H1 (cell line): ENCODE measurements at regions not wholly inside any gene's neighbourhood (a gene's known extent, or its start where the extent isn't known, plus 50 kb on each side); places are given as distances from the start of the nearest gene placed in this dataset.
"Not testable (repeated sequence)": the region's sequence is repeated elsewhere in the genome, so short reads cannot be mapped to it uniquely, and the experiment has no call there.

Source experiments
- CTCF ChIA-PET: fragments of 300-600 bp; sonication (Branson Sonifier 250); formaldehyde crosslinking; loops from one replicate; lab custom pipeline; 2021; ENCODE audit not compliant: partially characterized antibody; lab: Charles Lee
- POLR2A ChIA-PET: fragments of 300-600 bp; sonication (Branson Sonifier 250); formaldehyde crosslinking; loops from one replicate; lab custom pipeline; 2021; ENCODE audit warnings: inconsistent platforms; ENCODE audit not compliant: partially characterized antibody; lab: Charles Lee
- DNase-seq, 2 experiments: peaks; one replicate each; pipeline versions ENCODE4 v3.0.0 to v3.0.0-alpha.2; 2010 to 2022; ENCODE audit warnings: low spot score in 2 of 2, low read depth in 1 of 2, mixed read lengths in 1 of 2
- FAIRE-seq: peaks from 2 replicates; lab custom pipeline; 2011; peaks lifted over from hg19 to GRCh38; lab: Jason Lieb, UNC
- H2AFZ ChIP-seq: 2 replicates; pipeline ENCODE4 v1.8.1; 2012; ENCODE audit warnings: low read length, inconsistent platforms
- H2AK5ac ChIP-seq: 2 replicates; pipeline ENCODE4 v1.6.1; 2013; ENCODE audit warnings: low read depth, low read length
- H2BK120ac ChIP-seq: replicated peaks from 2 replicates; pipeline ENCODE3; 2013; ENCODE audit warnings: low read depth, low read length, inconsistent platforms
- H2BK12ac ChIP-seq: 2 replicates; pipeline ENCODE4 v1.6.1; 2013; ENCODE audit warnings: low read depth, low read length
- H2BK15ac ChIP-seq: 2 replicates; pipeline ENCODE4 v1.6.1; 2013; ENCODE audit warnings: low read length
- H2BK20ac ChIP-seq: 2 replicates; pipeline ENCODE4 v1.6.1; 2013; ENCODE audit warnings: low read length
- H2BK5ac ChIP-seq: 2 replicates; pipeline ENCODE4 v1.6.1; 2013; ENCODE audit warnings: low read depth, low read length
- H3K14ac ChIP-seq: 2 replicates; pipeline ENCODE4 v1.6.1; 2013; ENCODE audit warnings: inconsistent platforms; ENCODE audit not compliant: insufficient read length
- H3K18ac ChIP-seq: 2 replicates; pipeline ENCODE4 v1.6.1; 2013; ENCODE audit warnings: low read length; ENCODE audit errors: extremely low read depth
- H3K23ac ChIP-seq: 2 replicates; pipeline ENCODE4 v1.6.1; 2013; ENCODE audit warnings: inconsistent platforms; ENCODE audit not compliant: insufficient read length
- H3K23me2 ChIP-seq: 2 replicates; pipeline ENCODE4 v1.6.1; 2013; ENCODE audit warnings: low read depth, low read length
- H3K27ac ChIP-seq: 2 replicates; pipeline ENCODE4 v1.6.1; 2011; ENCODE audit warnings: low read depth, low read length, inconsistent platforms
- H3K27me3 ChIP-seq, 4 experiments: replicated peaks in 1 of 4; 1 replicate in 1 of 4; 2 replicates in 3 of 4; pipeline versions ENCODE4 v1.6.1 to v1.8.1; 2011 to 2013; ENCODE audit warnings: low read length in 3 of 4, mild to moderate bottlenecking in 3 of 4, inconsistent platforms in 2 of 4, mixed read lengths in 2 of 4, moderate library complexity in 1 of 4; ENCODE audit not compliant: control insufficient read depth in 3 of 4, insufficient read depth in 3 of 4; ENCODE audit errors: extremely low read depth in 1 of 4
- H3K36me3 ChIP-seq, 4 experiments: 2 replicates each; pipeline versions ENCODE4 v1.6.1 to v1.8.1; 2011 to 2013; ENCODE audit warnings: mild to moderate bottlenecking in 4 of 4, low read length in 3 of 4, moderate library complexity in 2 of 4, control low read depth in 1 of 4, inconsistent platforms in 1 of 4; ENCODE audit not compliant: insufficient read depth in 4 of 4, control insufficient read depth in 2 of 4
- H3K4ac ChIP-seq: replicated peaks from 2 replicates; pipeline ENCODE3; 2013; ENCODE audit warnings: low read length, low read depth, mixed read lengths, inconsistent platforms; ENCODE audit not compliant: insufficient read length
- H3K4me1 ChIP-seq, 4 experiments: replicated peaks in 1 of 4; 1 replicate in 1 of 4; 2 replicates in 3 of 4; pipeline versions ENCODE4 v1.6.1 to v1.8.1; 2011 to 2013; ENCODE audit warnings: low read length in 3 of 4, inconsistent platforms in 2 of 4, mixed read lengths in 1 of 4; ENCODE audit not compliant: insufficient read depth in 4 of 4, control insufficient read depth in 3 of 4
- H3K4me2 ChIP-seq, 2 experiments: 2 replicates each; pipeline versions ENCODE4 v1.6.1 to v1.8.1; 2011 to 2013; ENCODE audit warnings: low read depth in 2 of 2, low read length in 2 of 2, control low read depth in 1 of 2, inconsistent platforms in 1 of 2, mild to moderate bottlenecking in 1 of 2; ENCODE audit not compliant: insufficient read depth in 1 of 2
- H3K4me3 ChIP-seq, 4 experiments: fragments of 200-600, 300-600 bp in 1 of 4; sonication (generic), shearing (Covaris generic), sonication (Bioruptor Twin) in 1 of 4; 2 replicates each; pipeline versions ENCODE4 v1.5.1 to v1.8.1; 2011 to 2016; ENCODE audit warnings: low read length in 4 of 4, low read depth in 3 of 4, control low read depth in 2 of 4, inconsistent platforms in 2 of 4, mild to moderate bottlenecking in 2 of 4, mixed read lengths in 1 of 4, moderate library complexity in 1 of 4; ENCODE audit not compliant: insufficient read depth in 2 of 4; ENCODE audit errors: extremely low read depth in 1 of 4
- H3K56ac ChIP-seq: replicated peaks from 2 replicates; pipeline ENCODE3; 2013; ENCODE audit warnings: low read depth, mild to moderate bottlenecking, mixed read lengths, low read length, inconsistent platforms; ENCODE audit not compliant: insufficient read length
- H3K79me1 ChIP-seq: 2 replicates; pipeline ENCODE4 v1.6.1; 2013; ENCODE audit warnings: low read depth, low read length, control low read depth
- H3K79me2 ChIP-seq, 2 experiments: 2 replicates each; pipeline versions ENCODE4 v1.6.1 to v1.8.1; 2012 to 2013; ENCODE audit warnings: low read length in 2 of 2, mild to moderate bottlenecking in 2 of 2, inconsistent platforms in 1 of 2; ENCODE audit not compliant: insufficient read depth in 2 of 2, control insufficient read depth in 1 of 2
- H3K9ac ChIP-seq, 4 experiments: replicated peaks in 1 of 4; 1 replicate in 1 of 4; 2 replicates in 3 of 4; pipeline versions ENCODE4 v1.6.1 to v1.8.1; 2011 to 2013; ENCODE audit warnings: low read depth in 3 of 4, low read length in 3 of 4, control low read depth in 2 of 4, mild to moderate bottlenecking in 2 of 4, moderate library complexity in 2 of 4, inconsistent platforms in 1 of 4; ENCODE audit errors: extremely low read depth in 1 of 4
- H3K9me3 ChIP-seq, 2 experiments: 2 replicates each; pipeline versions ENCODE4 v1.6.1 to v1.8.1; 2012 to 2013; ENCODE audit warnings: mild to moderate bottlenecking in 2 of 2, moderate library complexity in 2 of 2, control low read depth in 1 of 2, inconsistent platforms in 1 of 2, low read depth in 1 of 2, low read length in 1 of 2, mixed read lengths in 1 of 2; ENCODE audit not compliant: insufficient read depth in 2 of 2
- H4K20me1 ChIP-seq, 2 experiments: replicated peaks in 1 of 2; 2 replicates each; pipeline versions ENCODE3 to v1.8.1; 2011 to 2013; ENCODE audit warnings: inconsistent platforms in 2 of 2, low read length in 2 of 2, mild to moderate bottlenecking in 1 of 2; ENCODE audit not compliant: insufficient read depth in 2 of 2, control insufficient read depth in 1 of 2
- H4K5ac ChIP-seq: 2 replicates; pipeline ENCODE4 v1.6.1; 2013; ENCODE audit warnings: low read length, low read depth, mixed read lengths, inconsistent platforms; ENCODE audit not compliant: insufficient read length
- H4K8ac ChIP-seq: 2 replicates; pipeline ENCODE4 v1.8.0; 2013; ENCODE audit warnings: mild to moderate bottlenecking, moderate library complexity, low read length, inconsistent platforms; ENCODE audit not compliant: insufficient read depth; ENCODE audit errors: extremely low read depth
- H4K91ac ChIP-seq: replicated peaks from 2 replicates; pipeline ENCODE3; 2013; ENCODE audit warnings: low read length, mixed read lengths, inconsistent platforms; ENCODE audit not compliant: insufficient read length
- EZH2 ChIP-seq: fragments of 200-600 bp; sonication (generic); IDR thresholded peaks from 2 replicates; pipeline ENCODE4 v1.7.1; 2012; ENCODE audit warnings: low read depth, mild to moderate bottlenecking, moderate library complexity, low read length, inconsistent platforms; ENCODE audit not compliant: severe bottlenecking
- WGBS, 2 experiments: shearing (Covaris generic) in 1 of 2; methylation state at CpG; one replicate each; pipeline versions ENCODE4 v1.1.6 to v1.1.7; 2013 to 2015; ENCODE audit warnings: low lambda C conversion rate in 2 of 2, mixed read lengths in 2 of 2, inconsistent platforms in 1 of 2, low coverage in 1 of 2, missing lambda C conversion rate in 1 of 2; ENCODE audit not compliant: insufficient replicate concordance in 2 of 2, insufficient coverage in 1 of 2, insufficient read length in 1 of 2; ENCODE audit errors: extremely low coverage in 1 of 2, missing lambda C conversion rate in 1 of 2; 5-methylcytosine and 5-hydroxymethylcytosine counted together

GRCh38 chr2:89840781-89841475 is 1149.5 kb downstream of the RPIA start:
- CTCF ChIA-PET, POLR2A ChIA-PET, H3K4me2 ChIP-seq, H4K8ac ChIP-seq, H3K23ac ChIP-seq, H2BK15ac ChIP-seq, H3K36me3 ChIP-seq, H2BK5ac ChIP-seq, H3K4ac ChIP-seq, H3K79me1 ChIP-seq, H4K91ac ChIP-seq, DNase-seq, H3K18ac ChIP-seq, H3K56ac ChIP-seq, FAIRE-seq, H3K27ac ChIP-seq, H3K79me2 ChIP-seq, H4K20me1 ChIP-seq, H3K4me3 ChIP-seq, H2AFZ ChIP-seq, H2BK120ac ChIP-seq, H4K5ac ChIP-seq, H2AK5ac ChIP-seq, H3K14ac ChIP-seq, H3K4me1 ChIP-seq, H3K27me3 ChIP-seq, H2BK20ac ChIP-seq, H3K9ac ChIP-seq, H2BK12ac ChIP-seq: not testable (repeated sequence)
- WGBS, 2 experiments: 71 to 100% methylated on average over 1 to 10 of the region's 10 CpGs
- TF ChIP-seq EZH2: peak; percentile 23
- peaks cover 25 to 63% of the 10 kb centered on the region in 2 experiments for H3K9me3 ChIP-seq
- H3K23me2 ChIP-seq: peaks cover 31% of the 10 kb centered on the region; the same call in 1 of the 2 replicates
